Epithelial cell of esophagus (primary cell): ENCODE measurements at regions not wholly inside any gene's neighbourhood (a gene's known extent, or its start where the extent isn't known, plus 50 kb on each side); places are given as distances from the start of the nearest gene placed in this dataset.

Experiments
- DNase-seq: peaks from one replicate; pipeline ENCODE4 v3.0.0; 2010; ENCODE audit warnings: low read depth
- H3K4me3 ChIP-seq: 2 replicates; pipeline ENCODE4 v1.5.1; 2011; ENCODE audit warnings: mild to moderate bottlenecking, low read length, control low read depth
- TF ChIP-seq, protein P1 (sequence below): IDR thresholded peaks from 2 replicates; pipeline ENCODE4 v1.5.1; 2011; ENCODE audit warnings: low read depth, mild to moderate bottlenecking, low read length, control low read depth, inconsistent platforms; ENCODE audit not compliant: insufficient read depth; ENCODE audit errors: missing control alignments

DNA sequence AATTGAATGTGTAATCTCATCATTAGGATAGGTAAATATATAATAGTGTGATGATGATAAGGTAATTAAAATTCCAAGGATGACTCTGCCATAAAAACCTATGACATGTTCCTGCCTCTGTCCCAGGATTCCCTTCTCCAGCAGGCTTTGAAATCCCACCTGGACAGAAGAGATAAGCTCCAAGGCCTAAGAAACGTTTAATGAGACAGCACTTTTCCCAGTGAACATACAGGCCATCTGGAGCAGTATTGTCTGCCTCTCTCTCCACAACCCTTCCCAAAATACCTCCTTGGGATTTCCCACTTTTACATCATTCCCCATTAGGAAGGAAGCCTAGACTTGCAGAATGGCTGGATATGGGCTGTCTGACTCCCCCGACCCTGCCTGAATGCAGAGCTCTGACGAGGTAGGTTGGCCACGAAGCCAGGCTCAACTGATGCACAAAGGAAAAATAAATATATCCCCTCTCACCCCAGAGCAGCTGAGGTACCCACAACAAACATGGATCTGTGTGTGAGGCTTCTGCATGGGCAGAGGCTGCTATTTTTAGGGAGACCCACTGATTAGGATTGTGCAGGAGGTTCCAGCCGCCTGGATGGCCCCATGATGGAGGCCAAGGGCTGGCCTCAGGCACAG lies 71.0 kb downstream of the TMPRSS5 start:
- no peak overlapping the region for H3K4me3 ChIP-seq
- DNase-seq = no peak
- TF ChIP-seq, protein P1, sequence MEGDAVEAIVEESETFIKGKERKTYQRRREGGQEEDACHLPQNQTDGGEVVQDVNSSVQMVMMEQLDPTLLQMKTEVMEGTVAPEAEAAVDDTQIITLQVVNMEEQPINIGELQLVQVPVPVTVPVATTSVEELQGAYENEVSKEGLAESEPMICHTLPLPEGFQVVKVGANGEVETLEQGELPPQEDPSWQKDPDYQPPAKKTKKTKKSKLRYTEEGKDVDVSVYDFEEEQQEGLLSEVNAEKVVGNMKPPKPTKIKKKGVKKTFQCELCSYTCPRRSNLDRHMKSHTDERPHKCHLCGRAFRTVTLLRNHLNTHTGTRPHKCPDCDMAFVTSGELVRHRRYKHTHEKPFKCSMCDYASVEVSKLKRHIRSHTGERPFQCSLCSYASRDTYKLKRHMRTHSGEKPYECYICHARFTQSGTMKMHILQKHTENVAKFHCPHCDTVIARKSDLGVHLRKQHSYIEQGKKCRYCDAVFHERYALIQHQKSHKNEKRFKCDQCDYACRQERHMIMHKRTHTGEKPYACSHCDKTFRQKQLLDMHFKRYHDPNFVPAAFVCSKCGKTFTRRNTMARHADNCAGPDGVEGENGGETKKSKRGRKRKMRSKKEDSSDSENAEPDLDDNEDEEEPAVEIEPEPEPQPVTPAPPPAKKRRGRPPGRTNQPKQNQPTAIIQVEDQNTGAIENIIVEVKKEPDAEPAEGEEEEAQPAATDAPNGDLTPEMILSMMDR = no peak

DNA sequence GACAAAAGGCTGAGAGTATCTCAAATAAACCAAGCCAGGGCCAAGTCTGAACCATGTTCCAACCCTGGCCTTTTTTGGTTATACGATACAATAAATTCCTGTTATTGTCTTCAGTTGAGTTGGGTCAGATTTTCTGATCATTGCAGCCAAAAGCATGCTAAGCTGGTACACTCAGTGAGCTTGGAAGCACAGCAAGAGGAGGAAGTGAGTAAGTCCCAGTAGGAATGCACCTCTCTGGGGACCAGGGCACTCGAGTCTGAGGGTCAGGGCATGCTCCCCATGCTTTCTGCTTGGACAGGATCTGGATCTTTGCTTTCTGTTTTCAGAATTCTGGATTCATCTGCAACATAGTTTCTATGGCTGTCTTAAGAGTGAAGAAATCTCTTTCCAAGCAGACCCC lies 73.1 kb downstream of the TMPRSS5 start:
- DNase-seq = no peak
- H3K4me3 ChIP-seq = no peak overlapping the region
- TF ChIP-seq, protein P1 = no peak

DNA sequence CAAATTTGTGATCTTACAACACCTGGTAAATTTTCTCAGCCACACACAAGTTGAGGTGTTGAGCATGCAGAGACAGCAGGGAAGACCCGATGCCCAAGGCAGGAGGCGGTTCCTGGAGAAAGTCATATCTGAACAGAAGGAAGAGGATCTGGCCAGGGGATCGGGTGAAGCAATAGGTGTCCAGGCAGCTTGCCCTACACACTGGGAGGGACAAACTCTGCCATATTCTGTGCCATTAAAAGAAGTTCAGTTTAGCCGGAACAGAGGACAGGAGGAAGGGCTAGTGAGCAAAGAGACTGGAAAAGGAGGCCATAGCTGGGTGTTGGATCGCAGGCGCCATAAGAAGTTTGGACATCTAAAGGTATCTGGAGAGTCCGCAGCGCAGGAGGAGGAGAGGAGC lies 76.5 kb downstream of the TMPRSS5 start:
- TF ChIP-seq, protein P1 = no peak
- H3K4me3 ChIP-seq = no peak overlapping the region
- no peak for DNase-seq

DNA sequence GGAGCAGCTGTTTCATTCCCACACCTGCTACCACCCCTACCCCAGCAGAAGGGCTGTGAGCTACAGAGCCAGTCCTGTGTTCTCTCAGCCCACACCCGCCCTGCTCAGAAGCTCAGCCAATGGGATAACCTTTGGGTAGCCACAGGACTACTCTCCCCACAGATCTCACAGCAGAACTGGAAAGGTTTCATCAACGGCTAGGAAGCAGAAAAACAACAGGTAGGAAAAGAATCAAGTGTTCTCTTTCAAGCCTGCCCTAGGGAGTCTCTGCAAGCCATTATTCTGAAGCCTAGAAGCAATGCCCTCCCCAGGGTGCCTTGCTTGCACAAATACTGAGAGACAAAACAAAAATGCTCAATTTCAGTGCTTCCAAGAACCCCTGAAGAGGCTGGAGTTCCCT lies 77.2 kb downstream of the TMPRSS5 start:
- no peak for DNase-seq
- H3K4me3 ChIP-seq = no peak overlapping the region
- TF ChIP-seq, protein P1 = no peak

DNA sequence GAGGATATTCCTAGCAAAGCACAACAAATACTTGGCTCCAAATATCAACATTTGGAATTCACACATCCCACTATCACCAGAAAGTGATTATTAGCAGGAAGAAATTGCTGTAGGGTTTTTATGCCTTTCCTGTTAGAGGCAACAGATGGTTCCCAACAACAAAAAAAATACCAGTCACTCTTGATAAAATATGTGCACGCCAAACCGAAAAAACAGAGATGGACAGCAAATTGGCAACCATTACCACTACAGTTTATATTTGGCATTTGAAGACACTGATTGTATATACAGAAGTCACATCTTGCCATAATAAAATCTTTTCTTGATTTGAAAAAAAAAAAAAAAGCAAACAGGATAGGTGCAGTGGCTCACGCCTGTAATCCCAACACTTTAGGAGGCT lies 78.2 kb downstream of the TMPRSS5 start:
- no peak for DNase-seq
- TF ChIP-seq, protein P1 = no peak

DNA sequence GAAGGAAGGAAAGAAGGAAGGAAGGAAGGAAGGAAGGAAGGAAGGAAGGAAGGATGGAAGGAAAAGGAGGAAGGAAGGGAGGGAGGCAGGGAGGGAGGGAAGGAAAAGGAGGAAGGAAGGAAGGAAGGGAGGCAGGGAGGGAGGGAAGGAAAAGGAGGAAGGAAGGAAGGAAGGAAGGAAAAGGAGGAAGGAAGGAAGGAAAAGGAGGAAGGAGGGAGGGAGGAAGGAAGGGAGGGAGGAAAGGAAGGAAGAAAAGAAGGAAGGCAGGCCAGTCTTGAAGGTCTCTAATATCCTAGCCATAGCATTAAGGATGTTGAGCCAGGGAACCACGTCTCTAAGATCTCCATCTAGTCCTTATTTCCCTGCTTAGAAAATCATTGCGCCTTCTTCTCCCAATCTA lies 78.8 kb downstream of the TMPRSS5 start:
- no peak overlapping the region for H3K4me3 ChIP-seq
- TF ChIP-seq, protein P1 = no peak
- DNase-seq = no peak

More for the DNA sequence above, 78.2 kb downstream of the TMPRSS5 start:
- H3K4me3 ChIP-seq = no peak overlapping the region

DNA sequence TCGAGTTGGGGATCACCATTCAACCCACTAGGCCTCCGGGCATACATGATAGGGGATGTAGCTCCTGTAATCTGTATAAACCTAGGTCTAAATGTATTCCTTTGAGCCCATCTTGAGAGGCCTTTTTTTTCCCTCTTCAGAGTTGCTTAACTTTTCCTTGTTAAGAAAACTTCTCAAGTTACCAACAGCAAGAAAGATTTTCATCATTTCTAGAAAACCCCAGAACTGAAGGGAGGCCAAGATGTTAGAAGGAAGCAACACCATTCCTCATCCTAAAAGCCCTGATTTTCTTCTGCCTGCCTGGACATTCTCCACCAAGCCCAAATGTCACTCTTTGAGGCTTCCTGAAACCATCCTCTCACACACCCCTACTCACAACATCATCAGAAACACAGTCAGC lies 79.4 kb downstream of the TMPRSS5 start:
- no peak for DNase-seq
- TF ChIP-seq, protein P1 = no peak
- H3K4me3 ChIP-seq = no peak overlapping the region
